HEK293 (cell line): ENCODE measurements at regions not wholly inside any gene's neighbourhood (a gene's known extent, or its start where the extent isn't known, plus 50 kb on each side); places are given as distances from the start of the nearest gene placed in this dataset.

Source experiments
- CTCF ChIA-PET: fragments of 350-600 bp; formaldehyde crosslinking; extraction: SDS; loops from one replicate; lab custom pipeline; 2021; ENCODE audit warnings: antibody characterized with exemption; lab: Yijun Ruan, JAX
- POLR2A ChIA-PET: fragments of 300-600 bp; formaldehyde crosslinking; extraction: SDS; loops from one replicate; lab custom pipeline; 2020; ENCODE audit warnings: antibody characterized with exemption, inconsistent platforms; lab: Yijun Ruan, JAX
- H3K27ac ChIP-seq: fragments of 200-500 bp; sonication (Bioruptor generic); 2 replicates; pipeline ENCODE4 v1.5.1; 2014; ENCODE audit warnings: low read depth, low read length, control low read depth, inconsistent platforms; ENCODE audit errors: extremely low read depth
- H3K36me3 ChIP-seq, 2 experiments: fragments of 200-500 bp in 1 of 2; sonication (Bioruptor generic) in 1 of 2; 1 replicate in 1 of 2; 2 replicates in 1 of 2; pipeline ENCODE4 v1.5.1; 2014 to 2017; ENCODE audit warnings: inconsistent platforms in 2 of 2, low read length in 2 of 2; ENCODE audit not compliant: control insufficient read depth in 2 of 2, insufficient read depth in 1 of 2
- H3K4me1 ChIP-seq: fragments of 200-500 bp; sonication (Bioruptor generic); 2 replicates; pipeline ENCODE4 v1.5.1; 2014; ENCODE audit warnings: mild to moderate bottlenecking, low read length, inconsistent platforms; ENCODE audit not compliant: control insufficient read depth, insufficient read depth
- H3K4me3 ChIP-seq: 2 replicates; pipeline ENCODE4 v1.5.1; 2011; ENCODE audit warnings: low read depth, mild to moderate bottlenecking, control low read depth, low read length, moderate library complexity
- H3K9me3 ChIP-seq: fragments of 200-500 bp; sonication (Bioruptor generic); 2 replicates; pipeline ENCODE4 v1.5.1; 2014; ENCODE audit warnings: low read depth, low read length, inconsistent platforms; ENCODE audit not compliant: control insufficient read depth, insufficient read depth
- HIC1 ChIP-seq: fragments of 450-650 bp; formaldehyde crosslinking; IDR thresholded peaks from 2 replicates; pipeline ENCODE4 v1.5.1; 2016; ENCODE audit warnings: missing biosample characterization, missing genetic modification characterization
- PBX3 ChIP-seq: sonication (generic); formaldehyde crosslinking; IDR thresholded peaks from 2 replicates; pipeline ENCODE4 v1.8.1; 2022; ENCODE audit warnings: mild to moderate bottlenecking, moderate library complexity, missing genetic modification reagents
- PRDM2 ChIP-seq: fragments of 450-650 bp; formaldehyde crosslinking; IDR thresholded peaks from 2 replicates; pipeline ENCODE4 v1.5.1; 2016; ENCODE audit warnings: missing biosample characterization, missing genetic modification characterization, borderline replicate concordance
- SETDB1 ChIP-seq: IDR thresholded peaks from one replicate; pipeline ENCODE4 v1.6.1; 2017; ENCODE audit warnings: mild to moderate bottlenecking, low read length, moderate library complexity, mixed read lengths; ENCODE audit not compliant: insufficient read length
- ZBTB17 ChIP-seq: fragments of 450-650 bp; formaldehyde crosslinking; IDR thresholded peaks from 2 replicates; pipeline ENCODE4 v1.5.1; 2016; ENCODE audit warnings: missing biosample characterization, missing genetic modification characterization
- ZBTB44 ChIP-seq: fragments of 450-650 bp; IDR thresholded peaks from 2 replicates; pipeline ENCODE4 v1.5.1; 2018; ENCODE audit warnings: missing biosample characterization, mild to moderate bottlenecking, missing genetic modification characterization
- ZNF169 ChIP-seq: fragments of 450-650 bp; formaldehyde crosslinking; IDR thresholded peaks from 2 replicates; pipeline ENCODE4 v1.5.1; 2016; ENCODE audit warnings: missing biosample characterization, missing genetic modification characterization
- ZNF223 ChIP-seq: fragments of 450-650 bp; formaldehyde crosslinking; IDR thresholded peaks from 2 replicates; pipeline ENCODE4 v1.5.1; 2016; ENCODE audit warnings: missing biosample characterization, missing genetic modification characterization
- ZNF514 ChIP-seq: fragments of 450-650 bp; formaldehyde crosslinking; IDR thresholded peaks from 2 replicates; pipeline ENCODE4 v1.5.1; 2016; ENCODE audit warnings: missing biosample characterization, missing genetic modification characterization
- ZNF560 ChIP-seq: fragments of 450-650 bp; formaldehyde crosslinking; IDR thresholded peaks from 2 replicates; pipeline ENCODE4 v1.5.1; 2017; ENCODE audit warnings: missing biosample characterization, missing genetic modification characterization, borderline replicate concordance
- ZNF837 ChIP-seq: fragments of 450-650 bp; formaldehyde crosslinking; IDR thresholded peaks from 2 replicates; pipeline ENCODE4 v1.5.1; 2016; ENCODE audit warnings: missing biosample characterization, missing genetic modification characterization
- TF ChIP-seq, protein P1 (sequence below): fragments of 450-650 bp; formaldehyde crosslinking; IDR thresholded peaks from 2 replicates; pipeline ENCODE4 v1.5.1; 2016; ENCODE audit warnings: missing biosample characterization, missing genetic modification characterization, low read depth
- TF ChIP-seq, protein P2 (sequence below): fragments of 450-650 bp; formaldehyde crosslinking; IDR thresholded peaks from 2 replicates; pipeline ENCODE4 v1.5.1; 2017; ENCODE audit warnings: missing biosample characterization, missing genetic modification characterization

- TF ChIP-seq PRDM2 (tag by site-specific recombination) (no peak), ZBTB44 (no peak), ZNF560 (tag by site-specific recombination) (no peak), ZNF223 (tag by site-specific recombination) (no peak), ZNF514 (tag by site-specific recombination) (no peak), ZNF169 (tag by site-specific recombination) (no peak), ZNF837 (tag by site-specific recombination) (no peak), HIC1 (no peak)
- TF ChIP-seq, protein P1, sequence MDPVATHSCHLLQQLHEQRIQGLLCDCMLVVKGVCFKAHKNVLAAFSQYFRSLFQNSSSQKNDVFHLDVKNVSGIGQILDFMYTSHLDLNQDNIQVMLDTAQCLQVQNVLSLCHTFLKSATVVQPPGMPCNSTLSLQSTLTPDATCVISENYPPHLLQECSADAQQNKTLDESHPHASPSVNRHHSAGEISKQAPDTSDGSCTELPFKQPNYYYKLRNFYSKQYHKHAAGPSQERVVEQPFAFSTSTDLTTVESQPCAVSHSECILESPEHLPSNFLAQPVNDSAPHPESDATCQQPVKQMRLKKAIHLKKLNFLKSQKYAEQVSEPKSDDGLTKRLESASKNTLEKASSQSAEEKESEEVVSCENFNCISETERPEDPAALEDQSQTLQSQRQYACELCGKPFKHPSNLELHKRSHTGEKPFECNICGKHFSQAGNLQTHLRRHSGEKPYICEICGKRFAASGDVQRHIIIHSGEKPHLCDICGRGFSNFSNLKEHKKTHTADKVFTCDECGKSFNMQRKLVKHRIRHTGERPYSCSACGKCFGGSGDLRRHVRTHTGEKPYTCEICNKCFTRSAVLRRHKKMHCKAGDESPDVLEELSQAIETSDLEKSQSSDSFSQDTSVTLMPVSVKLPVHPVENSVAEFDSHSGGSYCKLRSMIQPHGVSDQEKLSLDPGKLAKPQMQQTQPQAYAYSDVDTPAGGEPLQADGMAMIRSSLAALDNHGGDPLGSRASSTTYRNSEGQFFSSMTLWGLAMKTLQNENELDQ (tag by site-specific recombination): no peak
- TF ChIP-seq, protein P2, sequence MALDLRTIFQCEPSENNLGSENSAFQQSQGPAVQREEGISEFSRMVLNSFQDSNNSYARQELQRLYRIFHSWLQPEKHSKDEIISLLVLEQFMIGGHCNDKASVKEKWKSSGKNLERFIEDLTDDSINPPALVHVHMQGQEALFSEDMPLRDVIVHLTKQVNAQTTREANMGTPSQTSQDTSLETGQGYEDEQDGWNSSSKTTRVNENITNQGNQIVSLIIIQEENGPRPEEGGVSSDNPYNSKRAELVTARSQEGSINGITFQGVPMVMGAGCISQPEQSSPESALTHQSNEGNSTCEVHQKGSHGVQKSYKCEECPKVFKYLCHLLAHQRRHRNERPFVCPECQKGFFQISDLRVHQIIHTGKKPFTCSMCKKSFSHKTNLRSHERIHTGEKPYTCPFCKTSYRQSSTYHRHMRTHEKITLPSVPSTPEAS (tag by site-specific recombination): no peak
- TF ChIP-seq, all 188 proteins: peak for 0
Measured at GRCh38 chr11:95570845-95571244, 218.7 kb downstream of the FAM76B start (continued).

DNA sequence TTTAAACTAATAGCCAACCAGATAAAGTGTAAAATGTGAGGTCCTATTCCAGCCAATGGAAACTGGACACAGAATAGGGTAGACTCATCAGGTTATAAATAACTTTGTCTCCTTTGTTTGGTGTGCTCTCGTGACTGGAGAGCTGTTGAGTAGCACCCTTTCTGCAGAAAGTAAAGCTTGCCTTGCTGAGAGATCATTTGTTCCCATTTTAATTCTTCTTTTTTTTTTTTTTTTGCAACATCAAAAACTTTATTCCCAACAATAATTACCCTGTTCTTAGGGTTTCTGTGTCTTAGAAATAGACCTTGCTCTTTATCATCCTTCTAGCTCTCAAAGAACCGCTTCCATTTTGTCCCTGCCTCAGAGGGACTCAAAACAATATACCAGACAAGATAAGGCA, 220.4 kb downstream of the FAM76B start:
- TF ChIP-seq SETDB1: peak; percentile 88
- TF ChIP-seq PBX3 (CRISPR knock-in tag): no peak
- no peak for TF ChIP-seq ZBTB17 (tag by site-specific recombination)
- H3K36me3 ChIP-seq: no peaks in the 10 kb centered on the region
- no peak overlapping the region for H3K27ac ChIP-seq
- POLR2A ChIA-PET: no interaction called here
- H3K4me1 ChIP-seq: no peaks in the 10 kb centered on the region
- no peak overlapping the region for H3K4me3 ChIP-seq
- CTCF ChIA-PET: no interaction called here
- H3K9me3 ChIP-seq: no peaks in the 10 kb centered on the region
